GM12878 (cell line): ENCODE measurements at regions not wholly inside any gene's neighbourhood (a gene's known extent, or its start where the extent isn't known, plus 50 kb on each side); places are given as distances from the start of the nearest gene placed in this dataset.

Source experiments
- ATAC-seq: fragments of 200-7000 bp; cut with Tn5 transposase; 3 replicates; pipeline ENCODE4 v1.9.1; 2020; ENCODE audit warnings: mild to moderate bottlenecking, moderate library complexity
- BruUV-seq: library from RNA; stranded (reverse); fragments of 400-500 nt; replicated peaks from 2 replicates; lab custom pipeline; 2021; lab: Mats Ljungman, UMichigan
- CTCF ChIA-PET: fragments of 300-600 bp; sonication (Branson Sonifier 250); formaldehyde crosslinking; extraction: SDS; loops from one replicate; lab custom pipeline; 2021; ENCODE audit warnings: inconsistent platforms; lab: Yijun Ruan, JAX
- POLR2A ChIA-PET: fragments of 350-600 bp; formaldehyde crosslinking; extraction: SDS; loops from one replicate; lab custom pipeline; 2021; ENCODE audit warnings: inconsistent platforms; lab: Charles Lee
- RAD21 ChIA-PET: fragments of 300-600 bp; sonication (Branson Sonifier 250); formaldehyde crosslinking; loops from one replicate; lab custom pipeline; 2023; ENCODE audit warnings: antibody characterized with exemption; ENCODE audit not compliant: unreplicated experiment; lab: Charles Lee
- SMC1A ChIA-PET: fragments of 300-600 bp; sonication (Branson Sonifier 250); formaldehyde crosslinking; loops from one replicate; lab custom pipeline; 2023; ENCODE audit not compliant: unreplicated experiment, uncharacterized antibody; lab: Charles Lee
- DNase-seq: peaks from one replicate; pipeline ENCODE4 v3.0.0-alpha.2; 2011; ENCODE audit warnings: low read depth, low spot score
- FAIRE-seq: peaks from 3 replicates; lab custom pipeline; 2011; peaks lifted over from hg19 to GRCh38; lab: Jason Lieb, UNC
- H2AFZ ChIP-seq: 2 replicates; pipeline ENCODE4 v1.6.0; 2011; ENCODE audit warnings: low read depth, low read length, control low read depth; ENCODE audit not compliant: control insufficient read depth
- H3K27ac ChIP-seq: 2 replicates; pipeline ENCODE4 v1.5.1; 2011; ENCODE audit warnings: control low read depth; ENCODE audit not compliant: control insufficient read depth, insufficient read depth
- H3K27me3 ChIP-seq, 2 experiments: replicated peaks in 1 of 2; 2 replicates each; pipeline versions ENCODE4 v1.6.0 to v1.6.1; 2011; ENCODE audit warnings: low read length in 1 of 2; ENCODE audit not compliant: control insufficient read depth in 2 of 2, insufficient read depth in 2 of 2
- H3K36me3 ChIP-seq, 2 experiments: 2 replicates each; pipeline ENCODE4 v1.5.1; 2011; ENCODE audit warnings: low read length in 1 of 2; ENCODE audit not compliant: control insufficient read depth in 2 of 2, insufficient read depth in 2 of 2
- H3K4me1 ChIP-seq: 2 replicates; pipeline ENCODE4 v1.6.1; 2011; ENCODE audit warnings: mild to moderate bottlenecking, low read length, moderate library complexity, mixed read lengths; ENCODE audit not compliant: control insufficient read depth, insufficient read depth
- H3K4me2 ChIP-seq: 2 replicates; pipeline ENCODE4 v1.6.0; 2011; ENCODE audit warnings: control low read depth; ENCODE audit not compliant: control insufficient read depth, insufficient read depth
- H3K4me3 ChIP-seq: fragments of 200-600 bp; sonication (generic); 2 replicates; pipeline ENCODE4 v1.5.1; 2016
- H3K79me2 ChIP-seq: 2 replicates; pipeline ENCODE4 v1.6.0; 2011; ENCODE audit warnings: low read length; ENCODE audit not compliant: control insufficient read depth, insufficient read depth
- H3K9ac ChIP-seq: 2 replicates; pipeline ENCODE4 v1.8.0; 2011; ENCODE audit warnings: low read length, control low read depth, mixed read lengths; ENCODE audit not compliant: control insufficient read depth, insufficient read depth
- H3K9me3 ChIP-seq: replicated peaks from 3 replicates; pipeline ENCODE4 v1.5.1; 2011; ENCODE audit warnings: mild to moderate bottlenecking, low read length; ENCODE audit not compliant: control insufficient read depth, insufficient read depth
- H4K20me1 ChIP-seq: 2 replicates; pipeline ENCODE4 v1.6.0; 2011; ENCODE audit not compliant: control insufficient read depth, insufficient read depth
- EZH2 ChIP-seq: IDR thresholded peaks from 2 replicates; pipeline ENCODE4 v1.6.1; 2012; ENCODE audit warnings: low read depth, mild to moderate bottlenecking, control low read depth, inconsistent platforms, low read length, borderline replicate concordance; ENCODE audit not compliant: control insufficient read depth
- GATAD2B ChIP-seq: fragments of 450-650 bp; conservative IDR thresholded peaks from 2 replicates; pipeline ENCODE4 v1.6.1; 2017; ENCODE audit warnings: low read depth, mild to moderate bottlenecking, moderate library complexity
- IKZF2 ChIP-seq, 2 experiments: fragments of 450-650 bp; IDR thresholded peaks; 2 replicates each; pipeline ENCODE4 v1.6.1; 2017; ENCODE audit warnings: mild to moderate bottlenecking in 2 of 2, moderate library complexity in 2 of 2
- MEF2B ChIP-seq: fragments of 450-650 bp; IDR thresholded peaks from 2 replicates; pipeline ENCODE4 v1.6.1; 2018; ENCODE audit warnings: mild to moderate bottlenecking, moderate library complexity; ENCODE audit not compliant: partially characterized antibody, poor library complexity, severe bottlenecking
- PAX8 ChIP-seq: fragments of 450-650 bp; IDR thresholded peaks from 2 replicates; pipeline ENCODE4 v1.6.1; 2017; ENCODE audit warnings: mild to moderate bottlenecking, moderate library complexity
- RELA ChIP-seq: fragments of 450-650 bp; IDR thresholded peaks from 2 replicates; pipeline ENCODE4 v1.8.0; 2014; ENCODE audit warnings: borderline replicate concordance; ENCODE audit not compliant: partially characterized antibody
- SREBF1 ChIP-seq: IDR thresholded peaks from 2 replicates; pipeline ENCODE4 v1.6.1; 2012; ENCODE audit warnings: mild to moderate bottlenecking, low read length
- SUPT20H ChIP-seq: IDR thresholded peaks from 2 replicates; pipeline ENCODE4 v1.6.1; 2011; ENCODE audit warnings: low read depth, mild to moderate bottlenecking, low read length, moderate library complexity, borderline replicate concordance; ENCODE audit not compliant: control insufficient read depth
- YBX1 ChIP-seq: fragments of 450-650 bp; IDR thresholded peaks from 2 replicates; pipeline ENCODE4 v1.6.1; 2016; ENCODE audit warnings: antibody characterized with exemption
- ZBED1 ChIP-seq: IDR thresholded peaks from 2 replicates; pipeline ENCODE4 v1.6.1; 2016; ENCODE audit warnings: borderline replicate concordance
- ZNF217 ChIP-seq: fragments of 450-650 bp; IDR thresholded peaks from 2 replicates; pipeline ENCODE4 v1.6.1; 2017; ENCODE audit warnings: antibody characterized with exemption, mild to moderate bottlenecking
- WGBS: methylation state at CpG from one replicate; pipeline ENCODE4 v1.1.6; 2016; ENCODE audit warnings: low lambda C conversion rate; ENCODE audit not compliant: insufficient replicate concordance, insufficient coverage; ENCODE audit errors: missing lambda C conversion rate; 5-methylcytosine and 5-hydroxymethylcytosine counted together
- in situ Hi-C: fragments of 300-500 bp; cut with MboI; formaldehyde crosslinking; loops from 9 replicates; pipeline ENCODE4 v1.14.3; 2018; ENCODE audit warnings: mixed read lengths
- intact Hi-C: fragments of 100-400 bp; cut with micrococcal nuclease; formaldehyde crosslinking; loops from one replicate; pipeline ENCODE4 v1.14.2; 2022; ENCODE audit not compliant: unreplicated experiment
- TF ChIP-seq, protein P1 (sequence below): IDR thresholded peaks from 2 replicates; pipeline ENCODE4 v1.6.1; 2012; ENCODE audit warnings: improper control_type of control experiment, low read depth, low read length; ENCODE audit not compliant: insufficient replicate concordance
- TF ChIP-seq, protein P2 (sequence below): IDR thresholded peaks from 2 replicates; pipeline ENCODE4 v1.6.1; 2012; ENCODE audit warnings: low read length, inconsistent platforms
- TF ChIP-seq, protein P3 (sequence below): IDR thresholded peaks from 2 replicates; pipeline ENCODE4 v1.6.1; 2012; ENCODE audit warnings: low read depth, low read length, improper control_type of control experiment
- TF ChIP-seq, protein P4 (sequence below), 3 experiments: IDR thresholded peaks in 2 of 3; conservative IDR thresholded peaks in 1 of 3; 2 replicates each; pipeline ENCODE4 v1.5.1; 2011; ENCODE audit warnings: low read depth in 3 of 3, low read length in 3 of 3, mild to moderate bottlenecking in 3 of 3, control low read depth in 2 of 3, moderate library complexity in 2 of 3, inconsistent platforms in 1 of 3, mixed read lengths in 1 of 3; ENCODE audit not compliant: control insufficient read depth in 2 of 3, insufficient read depth in 1 of 3; ENCODE audit errors: extremely low read depth in 1 of 3

DNA sequence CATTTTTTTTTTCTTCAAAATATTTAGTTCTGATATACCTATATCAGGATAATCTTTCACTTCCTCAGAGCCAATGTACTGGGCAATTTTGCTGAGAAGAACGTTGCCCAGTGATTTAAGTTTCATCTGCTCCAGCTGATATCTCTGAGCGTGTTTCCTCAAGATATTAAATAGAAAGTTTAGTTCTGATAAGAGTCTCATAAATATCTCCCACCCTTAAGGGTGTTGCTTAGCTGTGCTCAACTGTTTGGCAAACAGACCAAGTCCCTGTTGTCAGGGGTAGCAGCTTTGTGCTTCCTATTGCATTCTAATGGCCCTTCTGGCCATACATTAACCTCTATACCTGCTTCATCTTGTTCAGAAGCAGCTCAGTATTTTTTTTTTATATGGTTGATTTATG lies 84.7 kb upstream of the GPR141 start:
- no peaks in the 10 kb centered on the region for H3K4me1 ChIP-seq
- H3K79me2 ChIP-seq, result no peaks in the 10 kb centered on the region
- DNase-seq, result no peak
- H4K20me1 ChIP-seq, result no peaks in the 10 kb centered on the region
- H2AFZ ChIP-seq, result no peak overlapping the region
- no peak overlapping the region for H3K9ac ChIP-seq
- in situ Hi-C loops, result no loop called here
- no peak overlapping the region for H3K4me3 ChIP-seq
- intact Hi-C loops, result no loop called here
- BruUV-seq, result no TSS peak
- SMC1A ChIA-PET, result interaction anchor here (1.1 to 1.2 kb wide), 2 partner anchors 9 to 321 kb away, joined by 3 to 5 read pairs; no protein-coding TSS in a partner anchor
- H3K4me2 ChIP-seq, result no peak overlapping the region
- RAD21 ChIA-PET, result interaction anchor here (0.6 kb wide), 1 partner anchor 128 kb away, joined by 3 read pairs; no protein-coding TSS in a partner anchor
- H3K27ac ChIP-seq, result no peak overlapping the region
- H3K9me3 ChIP-seq, result peaks cover 1% of the 10 kb centered on the region; the same call in 1 of the 3 replicates
- no peak for ATAC-seq
- no peaks in the 10 kb centered on the region; a peak in 1 of 4 replicates for H3K27me3 ChIP-seq
- 0% methylated on average over 2 of the region's 2 CpGs for WGBS
- CTCF ChIA-PET, result no interaction called here
- no peak for FAIRE-seq
- H3K36me3 ChIP-seq, result no peaks in the 10 kb centered on the region
- POLR2A ChIA-PET, result no interaction called here
- TF ChIP-seq, protein P1, sequence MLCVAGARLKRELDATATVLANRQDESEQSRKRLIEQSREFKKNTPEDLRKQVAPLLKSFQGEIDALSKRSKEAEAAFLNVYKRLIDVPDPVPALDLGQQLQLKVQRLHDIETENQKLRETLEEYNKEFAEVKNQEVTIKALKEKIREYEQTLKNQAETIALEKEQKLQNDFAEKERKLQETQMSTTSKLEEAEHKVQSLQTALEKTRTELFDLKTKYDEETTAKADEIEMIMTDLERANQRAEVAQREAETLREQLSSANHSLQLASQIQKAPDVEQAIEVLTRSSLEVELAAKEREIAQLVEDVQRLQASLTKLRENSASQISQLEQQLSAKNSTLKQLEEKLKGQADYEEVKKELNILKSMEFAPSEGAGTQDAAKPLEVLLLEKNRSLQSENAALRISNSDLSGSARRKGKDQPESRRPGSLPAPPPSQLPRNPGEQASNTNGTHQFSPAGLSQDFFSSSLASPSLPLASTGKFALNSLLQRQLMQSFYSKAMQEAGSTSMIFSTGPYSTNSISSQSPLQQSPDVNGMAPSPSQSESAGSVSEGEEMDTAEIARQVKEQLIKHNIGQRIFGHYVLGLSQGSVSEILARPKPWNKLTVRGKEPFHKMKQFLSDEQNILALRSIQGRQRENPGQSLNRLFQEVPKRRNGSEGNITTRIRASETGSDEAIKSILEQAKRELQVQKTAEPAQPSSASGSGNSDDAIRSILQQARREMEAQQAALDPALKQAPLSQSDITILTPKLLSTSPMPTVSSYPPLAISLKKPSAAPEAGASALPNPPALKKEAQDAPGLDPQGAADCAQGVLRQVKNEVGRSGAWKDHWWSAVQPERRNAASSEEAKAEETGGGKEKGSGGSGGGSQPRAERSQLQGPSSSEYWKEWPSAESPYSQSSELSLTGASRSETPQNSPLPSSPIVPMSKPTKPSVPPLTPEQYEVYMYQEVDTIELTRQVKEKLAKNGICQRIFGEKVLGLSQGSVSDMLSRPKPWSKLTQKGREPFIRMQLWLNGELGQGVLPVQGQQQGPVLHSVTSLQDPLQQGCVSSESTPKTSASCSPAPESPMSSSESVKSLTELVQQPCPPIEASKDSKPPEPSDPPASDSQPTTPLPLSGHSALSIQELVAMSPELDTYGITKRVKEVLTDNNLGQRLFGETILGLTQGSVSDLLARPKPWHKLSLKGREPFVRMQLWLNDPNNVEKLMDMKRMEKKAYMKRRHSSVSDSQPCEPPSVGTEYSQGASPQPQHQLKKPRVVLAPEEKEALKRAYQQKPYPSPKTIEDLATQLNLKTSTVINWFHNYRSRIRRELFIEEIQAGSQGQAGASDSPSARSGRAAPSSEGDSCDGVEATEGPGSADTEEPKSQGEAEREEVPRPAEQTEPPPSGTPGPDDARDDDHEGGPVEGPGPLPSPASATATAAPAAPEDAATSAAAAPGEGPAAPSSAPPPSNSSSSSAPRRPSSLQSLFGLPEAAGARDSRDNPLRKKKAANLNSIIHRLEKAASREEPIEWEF, result no peak
- TF ChIP-seq SREBF1, result no peak
- TF ChIP-seq ZBED1, result no peak
- no peak for TF ChIP-seq EZH2
- no peak for TF ChIP-seq ZNF217
- no peak for TF ChIP-seq YBX1
- TF ChIP-seq SUPT20H, result no peak
- TF ChIP-seq, protein P2, sequence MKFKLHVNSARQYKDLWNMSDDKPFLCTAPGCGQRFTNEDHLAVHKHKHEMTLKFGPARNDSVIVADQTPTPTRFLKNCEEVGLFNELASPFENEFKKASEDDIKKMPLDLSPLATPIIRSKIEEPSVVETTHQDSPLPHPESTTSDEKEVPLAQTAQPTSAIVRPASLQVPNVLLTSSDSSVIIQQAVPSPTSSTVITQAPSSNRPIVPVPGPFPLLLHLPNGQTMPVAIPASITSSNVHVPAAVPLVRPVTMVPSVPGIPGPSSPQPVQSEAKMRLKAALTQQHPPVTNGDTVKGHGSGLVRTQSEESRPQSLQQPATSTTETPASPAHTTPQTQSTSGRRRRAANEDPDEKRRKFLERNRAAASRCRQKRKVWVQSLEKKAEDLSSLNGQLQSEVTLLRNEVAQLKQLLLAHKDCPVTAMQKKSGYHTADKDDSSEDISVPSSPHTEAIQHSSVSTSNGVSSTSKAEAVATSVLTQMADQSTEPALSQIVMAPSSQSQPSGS, result no peak
- TF ChIP-seq RELA, result no peak
- TF ChIP-seq PAX8, result no peak
- TF ChIP-seq, protein P3, sequence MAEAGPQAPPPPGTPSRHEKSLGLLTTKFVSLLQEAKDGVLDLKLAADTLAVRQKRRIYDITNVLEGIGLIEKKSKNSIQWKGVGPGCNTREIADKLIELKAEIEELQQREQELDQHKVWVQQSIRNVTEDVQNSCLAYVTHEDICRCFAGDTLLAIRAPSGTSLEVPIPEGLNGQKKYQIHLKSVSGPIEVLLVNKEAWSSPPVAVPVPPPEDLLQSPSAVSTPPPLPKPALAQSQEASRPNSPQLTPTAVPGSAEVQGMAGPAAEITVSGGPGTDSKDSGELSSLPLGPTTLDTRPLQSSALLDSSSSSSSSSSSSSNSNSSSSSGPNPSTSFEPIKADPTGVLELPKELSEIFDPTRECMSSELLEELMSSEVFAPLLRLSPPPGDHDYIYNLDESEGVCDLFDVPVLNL, result no peak
- no peak for TF ChIP-seq GATAD2B
- no peak for TF ChIP-seq IKZF2 (IDR thresholded peaks at IDR 0.05)
- TF ChIP-seq MEF2B, result no peak
- TF ChIP-seq, protein P4, sequence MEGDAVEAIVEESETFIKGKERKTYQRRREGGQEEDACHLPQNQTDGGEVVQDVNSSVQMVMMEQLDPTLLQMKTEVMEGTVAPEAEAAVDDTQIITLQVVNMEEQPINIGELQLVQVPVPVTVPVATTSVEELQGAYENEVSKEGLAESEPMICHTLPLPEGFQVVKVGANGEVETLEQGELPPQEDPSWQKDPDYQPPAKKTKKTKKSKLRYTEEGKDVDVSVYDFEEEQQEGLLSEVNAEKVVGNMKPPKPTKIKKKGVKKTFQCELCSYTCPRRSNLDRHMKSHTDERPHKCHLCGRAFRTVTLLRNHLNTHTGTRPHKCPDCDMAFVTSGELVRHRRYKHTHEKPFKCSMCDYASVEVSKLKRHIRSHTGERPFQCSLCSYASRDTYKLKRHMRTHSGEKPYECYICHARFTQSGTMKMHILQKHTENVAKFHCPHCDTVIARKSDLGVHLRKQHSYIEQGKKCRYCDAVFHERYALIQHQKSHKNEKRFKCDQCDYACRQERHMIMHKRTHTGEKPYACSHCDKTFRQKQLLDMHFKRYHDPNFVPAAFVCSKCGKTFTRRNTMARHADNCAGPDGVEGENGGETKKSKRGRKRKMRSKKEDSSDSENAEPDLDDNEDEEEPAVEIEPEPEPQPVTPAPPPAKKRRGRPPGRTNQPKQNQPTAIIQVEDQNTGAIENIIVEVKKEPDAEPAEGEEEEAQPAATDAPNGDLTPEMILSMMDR (IDR thresholded peaks at IDR 0.05 in 2 of 3, conservative IDR thresholded peaks at IDR 0.05 in 1 of 3; ENCODE audit: control insufficient read depth in 2 of 3, extremely low read depth in 1 of 3, insufficient read depth in 1 of 3, low read depth in 3 of 3, low read length in 3 of 3), result no peak
